Upper lobe of left lung (tissue), 6 donors: ENCODE measurements at regions not wholly inside any gene's neighbourhood (a gene's known extent, or its start where the extent isn't known, plus 50 kb on each side); places are given as distances from the start of the nearest gene placed in this dataset.

ENCODE experiments used
- ATAC-seq, 2 donors: fragments of 200-7000 bp; cut with Tn5 transposase; one replicate each; pipeline ENCODE4 v1.9.1; 2022; ENCODE audit warnings: mild to moderate bottlenecking in 2 of 2, moderate library complexity in 2 of 2; ENCODE audit not compliant: low FRiP score in 2 of 2
- DNase-seq, 2 donors: peaks; one replicate each; pipeline ENCODE4 v3.0.0-alpha.2; 2019 to 2020
- H3K27ac ChIP-seq, 4 donors: fragments of 200-600 bp; sonication (generic); one replicate each; pipeline ENCODE4 v1.5.1; 2016 to 2019
- H3K27me3 ChIP-seq, 4 donors: fragments of 200-600 bp; sonication (generic); one replicate each; pipeline ENCODE4 v1.5.1; 2017 to 2019
- H3K36me3 ChIP-seq, 4 donors: fragments of 200-600 bp; sonication (generic); one replicate each; pipeline ENCODE4 v1.5.1; 2016 to 2019
- H3K4me1 ChIP-seq, 4 donors: fragments of 200-600 bp; sonication (generic); one replicate each; pipeline ENCODE4 v1.5.1; 2018 to 2019
- H3K4me3 ChIP-seq, 4 donors: fragments of 200-600 bp; sonication (generic); one replicate each; pipeline ENCODE4 v1.5.1; 2017 to 2019; ENCODE audit warnings: mild to moderate bottlenecking in 2 of 4, moderate library complexity in 1 of 4
- H3K9me3 ChIP-seq, 4 donors: fragments of 200-600 bp; sonication (generic); one replicate each; pipeline ENCODE4 v1.5.1; 2018 to 2019
- EP300 ChIP-seq, 4 donors: sonication (generic); formaldehyde crosslinking; IDR thresholded peaks; one replicate each; pipeline ENCODE4 v1.5.1; 2017; ENCODE audit warnings: antibody characterized with exemption in 4 of 4, control low read depth in 2 of 4
- POLR2A ChIP-seq, 4 donors: fragments of 450-650 bp; IDR thresholded peaks; one replicate each; pipeline ENCODE4 v1.5.1; 2016 to 2017; ENCODE audit warnings: antibody characterized with exemption in 4 of 4, mild to moderate bottlenecking in 2 of 4
- POLR2AphosphoS5 ChIP-seq, 2 donors: sonication (generic); formaldehyde crosslinking; IDR thresholded peaks; one replicate each; pipeline ENCODE4 v1.5.1; 2017; ENCODE audit warnings: antibody characterized with exemption in 2 of 2
- WGBS, 2 donors: methylation state at CpG; one replicate each; pipeline ENCODE4 v1.1.5; 2017 to 2018; 5-methylcytosine and 5-hydroxymethylcytosine counted together
- TF ChIP-seq, protein P1 (sequence below), 6 experiments: fragments of 450-650 bp in 4 of 6; fragments of 200-600 bp in 2 of 6; sonication (generic) in 2 of 6; IDR thresholded peaks; one replicate each; pipeline ENCODE4 v1.5.1; 2016 to 2019; ENCODE audit warnings: antibody characterized with exemption in 6 of 6
- donor health status: DM: no; HTN: no; CAD: no; lungs with moderate emphysema.
- donor health status: DM: no; HTN: yes; CAD: no; lungs with severe emphysema.

DNA sequence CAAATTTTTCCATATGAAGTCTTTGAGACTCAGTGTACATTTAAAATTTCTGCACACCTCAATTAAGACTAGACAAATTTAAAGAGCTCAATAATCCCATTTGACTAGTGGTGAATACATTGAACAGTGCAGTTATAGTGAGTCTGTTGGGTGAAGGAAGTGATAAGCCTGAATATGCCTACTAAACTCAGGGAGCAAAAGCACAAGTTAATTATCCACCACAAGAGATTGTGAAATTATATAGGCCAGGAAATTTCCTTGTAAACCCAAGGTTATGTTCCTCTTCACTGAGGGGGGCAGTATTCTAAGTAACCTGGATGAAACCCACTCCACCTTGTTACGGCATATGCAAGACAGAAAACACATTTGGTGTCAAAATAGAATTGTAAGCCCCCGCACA is 612.9 kb upstream of the DAB2 start:
- ATAC-seq = no peak
- Histone ChIP-seq H3K27me3 (no peaks in the 10 kb centered on the region), H3K36me3 (no peaks in the 10 kb centered on the region), H3K4me1 (no peaks in the 10 kb centered on the region), H3K27ac (no peak overlapping the region), H3K9me3 (no peaks in the 10 kb centered on the region), H3K4me3 (no peak overlapping the region)
- WGBS, 2 donors = 98 to 100% methylated on average over 2 of the region's 2 CpGs
- no peak for DNase-seq
- no peak for TF ChIP-seq POLR2AphosphoS5 (IDR thresholded peaks at IDR 0.05)
- TF ChIP-seq EP300 (IDR thresholded peaks at IDR 0.05) = no peak
- TF ChIP-seq, protein P1, sequence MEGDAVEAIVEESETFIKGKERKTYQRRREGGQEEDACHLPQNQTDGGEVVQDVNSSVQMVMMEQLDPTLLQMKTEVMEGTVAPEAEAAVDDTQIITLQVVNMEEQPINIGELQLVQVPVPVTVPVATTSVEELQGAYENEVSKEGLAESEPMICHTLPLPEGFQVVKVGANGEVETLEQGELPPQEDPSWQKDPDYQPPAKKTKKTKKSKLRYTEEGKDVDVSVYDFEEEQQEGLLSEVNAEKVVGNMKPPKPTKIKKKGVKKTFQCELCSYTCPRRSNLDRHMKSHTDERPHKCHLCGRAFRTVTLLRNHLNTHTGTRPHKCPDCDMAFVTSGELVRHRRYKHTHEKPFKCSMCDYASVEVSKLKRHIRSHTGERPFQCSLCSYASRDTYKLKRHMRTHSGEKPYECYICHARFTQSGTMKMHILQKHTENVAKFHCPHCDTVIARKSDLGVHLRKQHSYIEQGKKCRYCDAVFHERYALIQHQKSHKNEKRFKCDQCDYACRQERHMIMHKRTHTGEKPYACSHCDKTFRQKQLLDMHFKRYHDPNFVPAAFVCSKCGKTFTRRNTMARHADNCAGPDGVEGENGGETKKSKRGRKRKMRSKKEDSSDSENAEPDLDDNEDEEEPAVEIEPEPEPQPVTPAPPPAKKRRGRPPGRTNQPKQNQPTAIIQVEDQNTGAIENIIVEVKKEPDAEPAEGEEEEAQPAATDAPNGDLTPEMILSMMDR (IDR thresholded peaks at IDR 0.05) = no peak
- no peak for TF ChIP-seq POLR2A (IDR thresholded peaks at IDR 0.05)

DNA sequence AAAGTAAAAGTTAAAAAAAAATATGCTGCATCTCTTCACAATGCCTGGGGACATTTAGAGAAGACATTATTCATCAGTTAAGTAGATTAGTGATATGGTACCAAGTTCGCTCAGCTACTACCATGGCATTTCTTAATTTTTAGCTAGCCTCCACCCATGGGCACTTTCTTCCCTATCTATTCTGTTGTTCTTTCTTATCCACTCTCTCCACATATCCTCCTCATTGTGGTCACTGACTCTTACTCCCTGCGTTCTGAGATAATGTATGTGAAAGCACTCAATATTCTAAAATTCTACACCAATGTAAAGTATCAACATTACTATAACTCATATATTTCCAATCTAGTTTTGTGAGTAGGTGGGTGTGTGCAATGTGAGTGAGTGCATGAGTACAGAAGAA is 609.7 kb upstream of the DAB2 start:
- Histone ChIP-seq H3K36me3 (no peaks in the 10 kb centered on the region), H3K27me3 (no peaks in the 10 kb centered on the region), H3K4me1 (no peaks in the 10 kb centered on the region), H3K4me3 (no peak overlapping the region), H3K9me3 (no peaks in the 10 kb centered on the region), H3K27ac (no peak overlapping the region)
- 88 to 95% methylated on average over 2 of the region's 2 CpGs for WGBS, 2 donors
- ATAC-seq (no peak), DNase-seq (no peak)
- TF ChIP-seq, protein P1 (IDR thresholded peaks at IDR 0.05) = no peak
- TF ChIP-seq POLR2A (IDR thresholded peaks at IDR 0.05) (no peak), EP300 (IDR thresholded peaks at IDR 0.05) (no peak), POLR2AphosphoS5 (IDR thresholded peaks at IDR 0.05) (no peak)

DNA sequence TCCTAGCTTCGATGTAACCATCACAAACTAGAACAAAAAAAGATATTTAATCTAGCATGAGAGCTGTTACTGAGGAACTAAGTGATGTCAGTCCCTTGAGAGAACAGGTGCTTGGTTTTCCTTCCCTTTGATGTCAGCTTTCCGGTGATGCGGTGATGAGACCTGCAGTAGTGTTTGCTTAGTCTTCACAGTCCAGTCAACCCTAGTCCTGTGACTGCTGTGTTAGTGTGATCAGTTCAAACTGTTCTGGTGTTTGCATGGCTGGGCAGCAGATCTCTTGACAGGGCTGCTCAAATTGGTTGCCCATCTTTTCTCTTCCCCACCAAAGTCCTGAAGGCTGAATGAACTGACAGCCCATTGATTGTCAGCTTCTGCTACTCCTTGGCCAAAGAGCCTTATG is 608.6 kb upstream of the DAB2 start:
- WGBS, 2 donors = 68 to 79% methylated on average over 3 of the region's 3 CpGs
- DNase-seq = no peak
- TF ChIP-seq POLR2A (IDR thresholded peaks at IDR 0.05) (no peak), EP300 (IDR thresholded peaks at IDR 0.05) (no peak), POLR2AphosphoS5 (IDR thresholded peaks at IDR 0.05) (no peak)
- TF ChIP-seq, protein P1 (IDR thresholded peaks at IDR 0.05) = no peak
- H3K36me3 ChIP-seq = no peaks in the 10 kb centered on the region
- H3K9me3 ChIP-seq = no peaks in the 10 kb centered on the region
- no peak overlapping the region for H3K4me3 ChIP-seq
- H3K27me3 ChIP-seq = no peaks in the 10 kb centered on the region
- H3K4me1 ChIP-seq = no peaks in the 10 kb centered on the region
- H3K27ac ChIP-seq = no peak overlapping the region
- no peak for ATAC-seq

DNA sequence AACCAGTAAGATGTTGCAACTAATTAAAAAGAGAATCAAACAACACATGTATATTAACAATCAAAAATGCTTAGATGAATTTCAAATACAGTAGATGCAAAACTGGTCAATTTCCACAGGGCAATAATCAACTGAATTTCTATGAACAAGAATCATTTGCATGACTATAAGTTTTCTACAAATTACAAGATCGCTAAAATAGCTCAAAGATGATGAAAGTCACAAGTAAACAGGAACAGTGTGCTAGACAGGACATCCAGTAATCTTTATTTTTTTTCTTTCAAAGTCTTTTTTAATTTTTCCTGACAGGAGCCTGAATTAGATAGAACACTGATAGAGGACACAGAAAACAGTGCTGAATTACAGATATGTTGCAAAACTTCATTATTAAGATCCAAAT is 608.2 kb upstream of the DAB2 start:
- Histone ChIP-seq H3K4me3 (no peak overlapping the region), H3K27me3 (no peaks in the 10 kb centered on the region), H3K9me3 (no peaks in the 10 kb centered on the region), H3K27ac (no peak overlapping the region), H3K4me1 (no peaks in the 10 kb centered on the region), H3K36me3 (no peaks in the 10 kb centered on the region)
- WGBS, 2 donors = 39 to 73% methylated on average over 1 of the region's 1 CpG
- TF ChIP-seq POLR2A (IDR thresholded peaks at IDR 0.05) (no peak), POLR2AphosphoS5 (IDR thresholded peaks at IDR 0.05) (no peak), EP300 (IDR thresholded peaks at IDR 0.05) (no peak)
- TF ChIP-seq, protein P1 (IDR thresholded peaks at IDR 0.05) = no peak
- ATAC-seq (no peak), DNase-seq (no peak)

DNA sequence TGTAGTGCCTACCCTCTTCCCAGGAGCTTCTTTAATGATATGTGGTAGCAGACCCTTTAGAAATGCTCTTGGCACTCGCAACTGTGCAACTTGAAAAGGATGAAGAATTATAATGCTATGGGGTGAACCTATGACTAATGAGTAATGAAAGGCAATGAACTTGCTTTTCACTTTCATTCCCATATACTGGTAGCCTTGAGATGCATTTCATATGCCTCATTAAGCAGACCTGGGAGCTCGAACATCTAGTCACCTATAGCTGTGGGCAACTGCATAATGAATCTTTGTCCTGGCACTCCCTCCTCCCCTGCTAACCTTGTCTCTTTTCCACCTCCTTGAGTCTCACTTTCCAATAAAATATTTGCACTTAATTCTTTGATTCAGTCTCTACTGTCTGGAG is 605.9 kb upstream of the DAB2 start:
- no peaks in the 10 kb centered on the region for H3K27me3 ChIP-seq
- ATAC-seq (no peak), DNase-seq (no peak)
- H3K9me3 ChIP-seq = no peaks in the 10 kb centered on the region
- WGBS, 2 donors = 77 to 80% methylated on average over 2 of the region's 2 CpGs
- no peak for TF ChIP-seq POLR2AphosphoS5 (IDR thresholded peaks at IDR 0.05)
- no peak for TF ChIP-seq POLR2A (IDR thresholded peaks at IDR 0.05)
- TF ChIP-seq EP300 (IDR thresholded peaks at IDR 0.05) = no peak
- TF ChIP-seq, protein P1 (IDR thresholded peaks at IDR 0.05) = no peak
- no peaks in the 10 kb centered on the region for H3K4me1 ChIP-seq
- H3K36me3 ChIP-seq = no peaks in the 10 kb centered on the region
- H3K27ac ChIP-seq = no peak overlapping the region
- no peak overlapping the region for H3K4me3 ChIP-seq
